B cell (primary cell): ENCODE measurements at regions not wholly inside any gene's neighbourhood (a gene's known extent, or its start where the extent isn't known, plus 50 kb on each side); places are given as distances from the start of the nearest gene placed in this dataset.

ENCODE experiments used
- ATAC-seq: fragments of 200-7000 bp; cut with Tn5 transposase; one replicate; pipeline ENCODE4 v1.10.0; 2021; ENCODE audit warnings: low read depth, mild to moderate bottlenecking, moderate number of reproducible peaks, moderate library complexity
- CTCF ChIA-PET: fragments of 350-600 bp; sonication (Branson Sonifier 250); formaldehyde crosslinking; loops from one replicate; lab custom pipeline; 2021; ENCODE audit warnings: antibody characterized with exemption, inconsistent platforms; lab: Charles Lee
- POLR2A ChIA-PET: fragments of 350-600 bp; sonication (Branson Sonifier 250); formaldehyde crosslinking; loops from one replicate; lab custom pipeline; 2021; ENCODE audit warnings: antibody characterized with exemption; lab: Charles Lee
- DNase-seq: peaks from one replicate; pipeline ENCODE4 v3.0.0; 2013
- H2AFZ ChIP-seq: 2 replicates; pipeline ENCODE4 v1.6.1; 2012; ENCODE audit warnings: mild to moderate bottlenecking, low read depth, low read length; ENCODE audit not compliant: insufficient read depth, poor library complexity, severe bottlenecking
- H3K27ac ChIP-seq, 2 donors: 1 replicate in 1 of 2; 2 replicates in 1 of 2; pipeline ENCODE4 v1.5.1; 2012 to 2013; ENCODE audit warnings: low read length in 2 of 2, mild to moderate bottlenecking in 2 of 2, moderate library complexity in 1 of 2
- H3K27me3 ChIP-seq, 4 experiments: fragments of 200-600 bp in 1 of 4; sonication (generic) in 1 of 4; replicated peaks in 1 of 4; 1 replicate in 2 of 4; 2 replicates in 2 of 4; pipeline versions ENCODE4 v1.6.1 to v1.7.0; 2013 to 2016; ENCODE audit warnings: low read length in 3 of 4, mild to moderate bottlenecking in 2 of 4, mixed read lengths in 1 of 4, moderate library complexity in 1 of 4; ENCODE audit not compliant: insufficient read depth in 4 of 4, control insufficient read depth in 3 of 4; ENCODE audit errors: control extremely low read depth in 1 of 4
- H3K36me3 ChIP-seq, 2 experiments: replicated peaks in 1 of 2; 1 replicate in 1 of 2; 2 replicates in 1 of 2; pipeline versions ENCODE4 v1.6.1 to v1.7.1; 2013; ENCODE audit warnings: low read length in 1 of 2; ENCODE audit not compliant: insufficient read depth in 2 of 2, control insufficient read depth in 1 of 2; ENCODE audit errors: control extremely low read depth in 1 of 2, extremely low read depth in 1 of 2
- H3K4me1 ChIP-seq, 2 donors: fragments of 200-600 bp in 1 of 2; sonication (generic) in 1 of 2; 1 replicate in 1 of 2; 2 replicates in 1 of 2; pipeline versions ENCODE4 v1.5.1 to v1.6.1; 2013 to 2017; ENCODE audit warnings: low read length in 2 of 2; ENCODE audit not compliant: control insufficient read depth in 2 of 2, insufficient read depth in 2 of 2
- H3K4me2 ChIP-seq: replicated peaks from 2 replicates; pipeline ENCODE3; 2012; ENCODE audit warnings: mild to moderate bottlenecking, low read depth, low read length; ENCODE audit not compliant: poor library complexity, severe bottlenecking
- H3K4me3 ChIP-seq, 5 experiments: fragments of 200-600 bp in 1 of 5; sonication (generic) in 1 of 5; 1 replicate in 3 of 5; 2 replicates in 2 of 5; pipeline versions ENCODE4 v1.5.1 to v1.7.0; 2011 to 2016; ENCODE audit warnings: low read length in 4 of 5, mild to moderate bottlenecking in 4 of 5, low read depth in 2 of 5, control low read depth in 1 of 5, moderate library complexity in 1 of 5; ENCODE audit not compliant: insufficient read depth in 1 of 5; ENCODE audit errors: control extremely low read depth in 1 of 5, extremely low read depth in 1 of 5
- H3K79me2 ChIP-seq: fragments of 200-600 bp; sonication (generic); one replicate; pipeline ENCODE4 v1.6.0; 2016; ENCODE audit warnings: low read length; ENCODE audit not compliant: control insufficient read depth, insufficient read depth
- H3K9ac ChIP-seq: fragments of 200-600 bp; sonication (generic); 2 replicates; pipeline ENCODE4 v1.6.1; 2017; ENCODE audit warnings: mild to moderate bottlenecking, low read length, moderate library complexity
- H3K9me3 ChIP-seq, 3 donors: one replicate each; pipeline versions ENCODE4 v1.6.1 to v1.7.1; 2013; ENCODE audit warnings: low read length in 2 of 3; ENCODE audit not compliant: control insufficient read depth in 2 of 3, insufficient read depth in 1 of 3; ENCODE audit errors: control extremely low read depth in 1 of 3
- H4K20me1 ChIP-seq: 2 replicates; pipeline ENCODE4 v1.6.0; 2012; ENCODE audit warnings: mild to moderate bottlenecking, low read length; ENCODE audit not compliant: insufficient read depth, control insufficient read depth, poor library complexity, severe bottlenecking
- H3K27ac Mint-ChIP-seq: one replicate; pipeline ENCODE4 v1.8.0; 2021; ENCODE audit warnings: mixed read lengths
- H3K27me3 Mint-ChIP-seq: one replicate; pipeline ENCODE4 v1.8.0; 2021; ENCODE audit warnings: mixed read lengths
- H3K4me1 Mint-ChIP-seq: one replicate; pipeline ENCODE4 v1.8.0; 2021; ENCODE audit warnings: mixed read lengths
- H3K4me3 Mint-ChIP-seq: one replicate; pipeline ENCODE4 v1.8.0; 2021; ENCODE audit warnings: mixed read lengths
- H3K9me3 Mint-ChIP-seq: one replicate; pipeline ENCODE4 v1.8.0; 2022; ENCODE audit warnings: mixed read lengths; ENCODE audit not compliant: insufficient read depth
- CTCF ChIP-seq: fragments of 200-600 bp; IDR thresholded peaks from one replicate; pipeline ENCODE4 v1.8.0; 2022; ENCODE audit warnings: antibody characterized with exemption, mild to moderate bottlenecking
- EZH2 ChIP-seq: IDR thresholded peaks from 2 replicates; pipeline ENCODE4 v1.6.1; 2012; ENCODE audit warnings: borderline replicate concordance, low read depth, mild to moderate bottlenecking, moderate library complexity, low read length; ENCODE audit not compliant: insufficient read depth, poor library complexity, severe bottlenecking
- WGBS: methylation state at CpG from one replicate; pipeline ENCODE4 v1.1.5; 2013; ENCODE audit warnings: missing lambda C conversion rate; ENCODE audit not compliant: insufficient coverage; 5-methylcytosine and 5-hydroxymethylcytosine counted together
- intact Hi-C: fragments of 100-400 bp; cut with micrococcal nuclease; formaldehyde crosslinking; loops from one replicate; pipeline ENCODE4 v1.10.0; 2022

- Histone ChIP-seq H3K36me3 (no peaks in the 10 kb centered on the region), H3K4me3 (no peak overlapping the region), H3K79me2 (no peaks in the 10 kb centered on the region), H3K27me3 (no peaks in the 10 kb centered on the region), H3K4me1 (no peaks in the 10 kb centered on the region), H2AFZ (no peak overlapping the region), H3K27ac (no peak overlapping the region), H4K20me1 (no peaks in the 10 kb centered on the region), H3K9ac (no peak overlapping the region), H3K9me3 (no peaks in the 10 kb centered on the region), H3K4me2 (no peak overlapping the region)
- Mint-ChIP-seq H3K9me3 (peaks cover 4% of the 10 kb centered on the region), H3K4me3 (no peak overlapping the region), H3K27ac (no peak overlapping the region), H3K4me1 (no peaks in the 10 kb centered on the region), H3K27me3 (no peaks in the 10 kb centered on the region)
- ATAC-seq (no peak), DNase-seq (no peak)
- CTCF ChIA-PET, result no interaction called here
- TF ChIP-seq CTCF, result no peak
- no peak for TF ChIP-seq EZH2
- WGBS, result no CpG with 5 or more reads among the region's 2 CpGs
- intact Hi-C loops, result no loop called here
- POLR2A ChIA-PET, result no interaction called here
Observed at GRCh38 chr13:70448820-70449219, 340.6 kb upstream of the KLHL1 start.

GRCh38 chr13:70432276-70432805, 324.1 kb upstream of the KLHL1 start:
- no peak overlapping the region for H2AFZ ChIP-seq
- H3K27me3 ChIP-seq, result no peaks in the 10 kb centered on the region
- POLR2A ChIA-PET, result no interaction called here
- no peak overlapping the region for H3K4me2 ChIP-seq
- no peak overlapping the region for H3K9ac ChIP-seq
- H3K9me3 Mint-ChIP-seq, result no peaks in the 10 kb centered on the region
- peaks cover 0 to 3% (median 1%) of the 10 kb centered on the region in 3 donors for H3K9me3 ChIP-seq
- no peak overlapping the region for H3K4me3 Mint-ChIP-seq
- H3K27ac Mint-ChIP-seq, result no peak overlapping the region
- DNase-seq, result no peak
- H3K4me1 ChIP-seq, result no peaks in the 10 kb centered on the region
- CTCF ChIA-PET, result no interaction called here
- no peaks in the 10 kb centered on the region for H4K20me1 ChIP-seq
- H3K27me3 Mint-ChIP-seq, result no peaks in the 10 kb centered on the region
- TF ChIP-seq EZH2, result no peak
- no peak for TF ChIP-seq CTCF
- intact Hi-C loops, result no loop called here
- no peaks in the 10 kb centered on the region for H3K36me3 ChIP-seq
- 100% methylated on average over 1 of the region's 2 CpGs for WGBS
- no peak overlapping the region for H3K27ac ChIP-seq
- H3K4me3 ChIP-seq, result no peak overlapping the region
- no peaks in the 10 kb centered on the region for H3K79me2 ChIP-seq
- H3K4me1 Mint-ChIP-seq, result no peaks in the 10 kb centered on the region
- ATAC-seq, result no peak
